GM13977 (cell line): ENCODE measurements at regions not wholly inside any gene's neighbourhood (a gene's known extent, or its start where the extent isn't known, plus 50 kb on each side); places are given as distances from the start of the nearest gene placed in this dataset.

Experiments
- DNase-seq: peaks from one replicate; pipeline ENCODE4 v3.0.0; 2012; ENCODE audit warnings: low spot score
- in situ Hi-C: fragments of 300-500 bp; cut with MboI; formaldehyde crosslinking; loops from one replicate; pipeline ENCODE4 v1.12.0; 2022; ENCODE audit warnings: low sequenced_read_pairs, low pct_unique_long_range_greater_than_20kb, mixed read lengths, inconsistent platforms; ENCODE audit not compliant: unreplicated experiment
- TF ChIP-seq, protein P1 (sequence below): IDR thresholded peaks from 2 replicates; pipeline ENCODE4 v1.5.1; 2012; ENCODE audit warnings: mild to moderate bottlenecking, control low read depth; ENCODE audit not compliant: insufficient read depth; ENCODE audit errors: extremely low read depth, missing control alignments

GRCh38 chr4:84089652-84090437 lies 409.2 kb downstream of the NKX6-1 start:
- DNase-seq: no peak
- in situ Hi-C loops: no loop called here
- TF ChIP-seq, protein P1, sequence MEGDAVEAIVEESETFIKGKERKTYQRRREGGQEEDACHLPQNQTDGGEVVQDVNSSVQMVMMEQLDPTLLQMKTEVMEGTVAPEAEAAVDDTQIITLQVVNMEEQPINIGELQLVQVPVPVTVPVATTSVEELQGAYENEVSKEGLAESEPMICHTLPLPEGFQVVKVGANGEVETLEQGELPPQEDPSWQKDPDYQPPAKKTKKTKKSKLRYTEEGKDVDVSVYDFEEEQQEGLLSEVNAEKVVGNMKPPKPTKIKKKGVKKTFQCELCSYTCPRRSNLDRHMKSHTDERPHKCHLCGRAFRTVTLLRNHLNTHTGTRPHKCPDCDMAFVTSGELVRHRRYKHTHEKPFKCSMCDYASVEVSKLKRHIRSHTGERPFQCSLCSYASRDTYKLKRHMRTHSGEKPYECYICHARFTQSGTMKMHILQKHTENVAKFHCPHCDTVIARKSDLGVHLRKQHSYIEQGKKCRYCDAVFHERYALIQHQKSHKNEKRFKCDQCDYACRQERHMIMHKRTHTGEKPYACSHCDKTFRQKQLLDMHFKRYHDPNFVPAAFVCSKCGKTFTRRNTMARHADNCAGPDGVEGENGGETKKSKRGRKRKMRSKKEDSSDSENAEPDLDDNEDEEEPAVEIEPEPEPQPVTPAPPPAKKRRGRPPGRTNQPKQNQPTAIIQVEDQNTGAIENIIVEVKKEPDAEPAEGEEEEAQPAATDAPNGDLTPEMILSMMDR: no peak

- DNase-seq: no peak
- TF ChIP-seq, protein P1: no peak
- in situ Hi-C loops: no loop called here
Observed at GRCh38 chr4:84085986-84086385, 413.1 kb downstream of the NKX6-1 start.

DNA sequence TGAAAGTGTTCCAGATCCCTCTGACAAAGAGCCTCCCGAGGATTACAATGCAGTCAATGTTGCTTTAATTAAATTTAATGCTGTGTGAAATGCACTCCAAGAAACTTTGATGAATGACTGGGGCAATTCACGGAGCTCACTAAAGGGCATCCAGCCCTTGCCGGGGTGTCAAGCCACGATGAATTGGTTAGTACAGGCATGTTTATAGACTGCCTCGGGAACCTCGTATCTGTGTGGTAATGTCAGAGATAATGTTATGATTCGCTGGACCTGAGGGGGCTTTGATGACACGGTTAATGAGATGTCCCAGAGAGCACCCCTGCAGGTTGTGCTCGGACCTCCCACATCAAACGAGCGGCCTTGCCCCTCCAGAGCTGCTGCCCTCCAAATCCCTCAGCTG lies 428.8 kb downstream of the NKX6-1 start:
- TF ChIP-seq, protein P1: no peak
- in situ Hi-C loops: no loop called here
- DNase-seq: no peak

DNA sequence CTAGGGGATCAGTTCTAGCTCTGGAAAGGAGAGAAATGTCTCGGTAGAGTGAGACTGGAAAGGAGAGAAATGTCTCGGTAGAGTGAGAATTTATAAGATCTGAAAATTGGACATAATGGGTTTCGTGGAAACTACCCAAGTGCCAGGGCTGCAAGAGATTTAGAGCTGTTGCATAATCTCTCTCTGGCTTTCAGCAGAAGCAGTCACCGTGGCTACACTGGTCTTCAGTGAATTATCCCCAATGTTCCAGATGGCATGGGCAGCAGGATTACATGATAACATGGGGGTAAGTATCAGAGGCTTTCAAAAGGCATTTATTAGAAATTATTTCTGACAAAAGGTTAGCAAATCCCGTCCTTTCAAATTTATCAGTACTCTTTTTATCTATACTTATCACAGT lies 435.5 kb downstream of the NKX6-1 start:
- TF ChIP-seq, protein P1: no peak
- in situ Hi-C loops: no loop called here

DNA sequence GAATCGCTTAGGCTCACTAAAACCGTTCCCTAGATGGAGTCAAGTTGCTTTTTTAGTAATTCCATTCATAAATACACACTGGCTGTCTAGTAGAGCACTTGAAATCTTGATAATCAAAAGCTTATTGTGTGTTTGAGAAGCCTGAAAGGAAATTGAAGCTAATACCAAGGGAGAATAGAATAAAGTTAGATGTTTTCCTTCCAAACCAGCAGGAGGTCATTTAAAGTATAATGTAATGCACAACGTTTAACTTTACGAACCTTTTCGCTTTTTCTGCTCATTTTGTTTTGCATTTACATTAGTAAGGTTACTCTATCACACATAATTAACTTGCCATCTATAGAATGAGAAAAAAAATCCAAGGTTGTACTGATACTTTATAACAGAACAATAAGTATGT lies 440.9 kb downstream of the NKX6-1 start:
- in situ Hi-C loops: no loop called here
- no peak for DNase-seq
- TF ChIP-seq, protein P1: no peak

More for the DNA sequence above, 435.5 kb downstream of the NKX6-1 start:
- DNase-seq: no peak

- no peak for DNase-seq
- TF ChIP-seq, protein P1: no peak
- in situ Hi-C loops: no loop called here
Observed at GRCh38 chr4:84051639-84052038, 447.5 kb downstream of the NKX6-1 start.

DNA sequence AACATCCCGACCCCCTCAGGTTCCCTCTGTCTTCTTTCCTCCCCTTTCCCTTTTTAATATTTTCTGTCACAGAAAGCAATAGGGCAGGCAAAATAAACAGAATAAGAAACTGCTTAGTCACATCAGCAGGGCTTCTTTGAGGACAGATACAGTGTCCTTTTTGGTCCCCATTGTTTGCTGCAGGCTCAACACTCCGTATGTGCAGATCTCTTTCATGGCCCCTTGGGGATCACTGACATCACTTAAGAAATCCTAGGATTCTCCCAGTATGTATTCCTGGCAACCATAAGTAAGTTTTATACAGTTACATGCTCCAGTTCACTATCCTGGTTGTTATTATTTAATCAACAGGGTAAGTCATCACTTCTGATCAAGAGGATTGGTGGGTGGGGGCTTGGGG lies 448.0 kb downstream of the NKX6-1 start:
- no peak for DNase-seq
- TF ChIP-seq, protein P1: no peak
- in situ Hi-C loops: no loop called here
